Liver (tissue), 3 donors: ENCODE measurements at regions not wholly inside any gene's neighbourhood (a gene's known extent, or its start where the extent isn't known, plus 50 kb on each side); places are given as distances from the start of the nearest gene placed in this dataset.

Experiments used
- CTCF ChIP-seq: fragments of 150-350 bp; IDR thresholded peaks from 2 replicates; pipeline ENCODE4 v1.5.1; 2017; ENCODE audit warnings: improper control_type of control experiment, low read depth, low read length; ENCODE audit not compliant: missing input control
- GABPA ChIP-seq, 2 donors: IDR thresholded peaks in 1 of 2; conservative IDR thresholded peaks in 1 of 2; 2 replicates each; pipeline ENCODE4 v1.6.1; 2016; ENCODE audit warnings: antibody characterized with exemption in 2 of 2, mild to moderate bottlenecking in 1 of 2, moderate library complexity in 1 of 2
- HNF4G ChIP-seq: IDR thresholded peaks from 2 replicates; pipeline ENCODE4 v1.6.1; 2016; ENCODE audit warnings: antibody characterized with exemption
- RAD21 ChIP-seq, 2 donors: IDR thresholded peaks; 2 replicates each; pipeline ENCODE4 v1.6.1; 2016; ENCODE audit warnings: antibody characterized with exemption in 2 of 2, mild to moderate bottlenecking in 2 of 2
- TAF1 ChIP-seq: conservative IDR thresholded peaks from 2 replicates; pipeline ENCODE4 v1.6.1; 2016; ENCODE audit warnings: antibody characterized with exemption, mild to moderate bottlenecking
- YY1 ChIP-seq: IDR thresholded peaks from 2 replicates; pipeline ENCODE4 v1.6.1; 2016; ENCODE audit warnings: antibody characterized with exemption, mild to moderate bottlenecking
- ZBTB33 ChIP-seq: IDR thresholded peaks from 2 replicates; pipeline ENCODE4 v1.6.1; 2016; ENCODE audit warnings: antibody characterized with exemption
- donor health status: healthy.
- donor health status: healthy.

- no peak for TF ChIP-seq ZBTB33
- TF ChIP-seq RAD21 (IDR thresholded peaks at IDR 0.05) = no peak
- no peak for TF ChIP-seq GABPA (IDR thresholded peaks at IDR 0.05 in 1 of 2, conservative IDR thresholded peaks at IDR 0.05 in 1 of 2)
- TF ChIP-seq CTCF = no peak
- no peak for TF ChIP-seq TAF1
- TF ChIP-seq YY1 = no peak
- TF ChIP-seq HNF4G = no peak
Observed at GRCh38 chr12:46985816-46986215, 93.6 kb upstream of the PCED1B start.
